Neural progenitor cell (in vitro differentiated cells): ENCODE measurements at regions not wholly inside any gene's neighbourhood (a gene's known extent, or its start where the extent isn't known, plus 50 kb on each side); places are given as distances from the start of the nearest gene placed in this dataset.

ENCODE experiments used
- EZH2 ChIP-seq: fragments of 200-600 bp; sonication (generic); IDR thresholded peaks from 2 replicates; pipeline ENCODE4 v1.6.1; 2017; ENCODE audit warnings: antibody characterized with exemption, mild to moderate bottlenecking, moderate library complexity
- EZH2phosphoT487 ChIP-seq: fragments of 200-600 bp; sonication (generic); IDR thresholded peaks from 2 replicates; pipeline ENCODE4 v1.6.1; 2017; ENCODE audit warnings: antibody characterized with exemption
- TF ChIP-seq, protein P1 (sequence below): fragments of 200-600 bp; sonication (generic); IDR thresholded peaks from 2 replicates; pipeline ENCODE4 v1.5.1; 2017; ENCODE audit warnings: antibody characterized with exemption, mild to moderate bottlenecking

DNA sequence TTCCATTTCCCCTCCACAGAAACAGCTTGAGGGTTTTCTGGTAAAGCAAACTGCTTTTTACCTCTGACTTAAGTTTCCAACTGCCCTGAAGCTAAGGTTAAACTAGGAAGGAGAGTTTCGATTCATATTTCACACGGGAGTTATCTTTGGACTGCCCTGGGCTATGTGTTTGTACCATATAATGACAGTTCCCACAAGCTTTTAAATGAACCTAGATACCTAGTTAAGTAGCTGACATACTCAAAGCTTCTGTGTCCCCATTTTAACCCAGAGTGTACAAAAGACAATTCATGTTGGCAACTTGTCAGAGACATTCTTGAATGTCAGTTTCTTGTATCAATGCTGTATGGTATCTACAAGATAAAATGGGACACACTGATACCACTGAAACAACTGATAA, 1296.6 kb upstream of the IGFBP7 start:
- TF ChIP-seq, protein P1, sequence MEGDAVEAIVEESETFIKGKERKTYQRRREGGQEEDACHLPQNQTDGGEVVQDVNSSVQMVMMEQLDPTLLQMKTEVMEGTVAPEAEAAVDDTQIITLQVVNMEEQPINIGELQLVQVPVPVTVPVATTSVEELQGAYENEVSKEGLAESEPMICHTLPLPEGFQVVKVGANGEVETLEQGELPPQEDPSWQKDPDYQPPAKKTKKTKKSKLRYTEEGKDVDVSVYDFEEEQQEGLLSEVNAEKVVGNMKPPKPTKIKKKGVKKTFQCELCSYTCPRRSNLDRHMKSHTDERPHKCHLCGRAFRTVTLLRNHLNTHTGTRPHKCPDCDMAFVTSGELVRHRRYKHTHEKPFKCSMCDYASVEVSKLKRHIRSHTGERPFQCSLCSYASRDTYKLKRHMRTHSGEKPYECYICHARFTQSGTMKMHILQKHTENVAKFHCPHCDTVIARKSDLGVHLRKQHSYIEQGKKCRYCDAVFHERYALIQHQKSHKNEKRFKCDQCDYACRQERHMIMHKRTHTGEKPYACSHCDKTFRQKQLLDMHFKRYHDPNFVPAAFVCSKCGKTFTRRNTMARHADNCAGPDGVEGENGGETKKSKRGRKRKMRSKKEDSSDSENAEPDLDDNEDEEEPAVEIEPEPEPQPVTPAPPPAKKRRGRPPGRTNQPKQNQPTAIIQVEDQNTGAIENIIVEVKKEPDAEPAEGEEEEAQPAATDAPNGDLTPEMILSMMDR, result no peak
- TF ChIP-seq EZH2phosphoT487, result no peak
- no peak for TF ChIP-seq EZH2
